Kidney (tissue), 13 donors: ENCODE measurements at regions not wholly inside any gene's neighbourhood (a gene's known extent, or its start where the extent isn't known, plus 50 kb on each side); places are given as distances from the start of the nearest gene placed in this dataset.

Source experiments
- DNase-seq, 5 donors: peaks; one replicate each; pipeline ENCODE4 v3.0.0-alpha.2; 2013 to 2020
- FAIRE-seq: peaks from 2 replicates; lab custom pipeline; 2012; peaks lifted over from hg19 to GRCh38; lab: Jason Lieb, UNC
- H3K27ac ChIP-seq, 2 donors: one replicate each; pipeline ENCODE4 v1.7.0; 2013; ENCODE audit warnings: low read depth in 2 of 2, low read length in 2 of 2, inconsistent platforms in 1 of 2
- H3K27me3 ChIP-seq: one replicate; pipeline ENCODE4 v1.7.1; 2013; ENCODE audit warnings: low read length, inconsistent platforms; ENCODE audit not compliant: control insufficient read depth, insufficient read depth
- H3K36me3 ChIP-seq, 3 donors: one replicate each; pipeline versions ENCODE4 v1.7.0 to v1.7.1; 2013; ENCODE audit warnings: low read length in 3 of 3, control low read depth in 1 of 3, inconsistent platforms in 1 of 3; ENCODE audit not compliant: insufficient read depth in 3 of 3, control insufficient read depth in 2 of 3
- H3K4me1 ChIP-seq, 3 donors: one replicate each; pipeline versions ENCODE4 v1.7.0 to v1.7.1; 2013; ENCODE audit warnings: low read length in 3 of 3, inconsistent platforms in 1 of 3, low read depth in 1 of 3; ENCODE audit not compliant: control insufficient read depth in 2 of 3, insufficient read depth in 2 of 3
- H3K4me3 ChIP-seq, 3 donors: one replicate each; pipeline versions ENCODE4 v1.7.0 to v1.8.1; 2013; ENCODE audit warnings: low read length in 3 of 3, control low read depth in 1 of 3, inconsistent platforms in 1 of 3
- H3K9ac ChIP-seq, 3 donors: one replicate each; pipeline versions ENCODE4 v1.7.0 to v1.7.1; 2013; ENCODE audit warnings: low read length in 3 of 3, control low read depth in 1 of 3, inconsistent platforms in 1 of 3
- H3K9me3 ChIP-seq, 3 donors: one replicate each; pipeline versions ENCODE4 v1.7.0 to v1.7.1; 2013; ENCODE audit warnings: low read length in 3 of 3, control low read depth in 1 of 3, inconsistent platforms in 1 of 3; ENCODE audit not compliant: control insufficient read depth in 2 of 3, insufficient read depth in 1 of 3
- intact Hi-C: fragments of 100-400 bp; cut with DNase I; formaldehyde crosslinking; loops from one replicate; pipeline ENCODE4 v1.11.1; 2022
- TF ChIP-seq, protein P1 (sequence below): IDR thresholded peaks from 3 replicates; pipeline ENCODE4 v1.5.1; 2012; ENCODE audit warnings: mild to moderate bottlenecking, moderate library complexity, borderline replicate concordance; ENCODE audit not compliant: insufficient read depth; ENCODE audit errors: extremely low read depth
- donor health status: control.
- donor health status: control.
- donor health status: control.
- donor health status: control.
- donor health status: control.
- donor health status: DM: yes; HTN: yes; CAD: no.
- donor health status: Normal renal cell carcinoma (clear cell type).

DNA sequence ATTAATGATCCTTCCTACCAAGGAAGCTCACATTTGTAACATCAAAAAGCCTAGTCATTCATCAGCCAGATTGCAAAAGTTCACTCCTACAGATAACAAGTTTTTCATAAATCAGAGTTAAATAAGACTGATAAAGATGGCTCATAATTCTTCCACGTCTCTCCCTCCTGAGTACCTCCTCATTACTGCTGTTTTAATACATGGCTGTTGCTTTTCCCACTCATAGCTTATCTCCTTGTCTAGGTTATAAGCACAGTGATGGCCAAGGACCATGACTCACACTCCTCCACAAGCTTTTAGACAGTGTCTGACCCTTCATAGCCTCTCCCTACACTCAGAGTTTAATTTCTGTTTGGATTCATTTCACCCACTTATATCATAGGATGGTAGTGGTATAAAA is 100.9 kb upstream of the MON1B start:
- intact Hi-C loops, result no loop called here
- Histone ChIP-seq H3K9ac (no peak overlapping the region), H3K36me3 (no peaks in the 10 kb centered on the region), H3K27me3 (no peaks in the 10 kb centered on the region), H3K27ac (no peak overlapping the region), H3K4me3 (no peak overlapping the region), H3K4me1 (no peaks in the 10 kb centered on the region), H3K9me3 (no peaks in the 10 kb centered on the region)
- DNase-seq, result no peak
- TF ChIP-seq, protein P1, sequence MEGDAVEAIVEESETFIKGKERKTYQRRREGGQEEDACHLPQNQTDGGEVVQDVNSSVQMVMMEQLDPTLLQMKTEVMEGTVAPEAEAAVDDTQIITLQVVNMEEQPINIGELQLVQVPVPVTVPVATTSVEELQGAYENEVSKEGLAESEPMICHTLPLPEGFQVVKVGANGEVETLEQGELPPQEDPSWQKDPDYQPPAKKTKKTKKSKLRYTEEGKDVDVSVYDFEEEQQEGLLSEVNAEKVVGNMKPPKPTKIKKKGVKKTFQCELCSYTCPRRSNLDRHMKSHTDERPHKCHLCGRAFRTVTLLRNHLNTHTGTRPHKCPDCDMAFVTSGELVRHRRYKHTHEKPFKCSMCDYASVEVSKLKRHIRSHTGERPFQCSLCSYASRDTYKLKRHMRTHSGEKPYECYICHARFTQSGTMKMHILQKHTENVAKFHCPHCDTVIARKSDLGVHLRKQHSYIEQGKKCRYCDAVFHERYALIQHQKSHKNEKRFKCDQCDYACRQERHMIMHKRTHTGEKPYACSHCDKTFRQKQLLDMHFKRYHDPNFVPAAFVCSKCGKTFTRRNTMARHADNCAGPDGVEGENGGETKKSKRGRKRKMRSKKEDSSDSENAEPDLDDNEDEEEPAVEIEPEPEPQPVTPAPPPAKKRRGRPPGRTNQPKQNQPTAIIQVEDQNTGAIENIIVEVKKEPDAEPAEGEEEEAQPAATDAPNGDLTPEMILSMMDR, result no peak
- no peak for FAIRE-seq

DNA sequence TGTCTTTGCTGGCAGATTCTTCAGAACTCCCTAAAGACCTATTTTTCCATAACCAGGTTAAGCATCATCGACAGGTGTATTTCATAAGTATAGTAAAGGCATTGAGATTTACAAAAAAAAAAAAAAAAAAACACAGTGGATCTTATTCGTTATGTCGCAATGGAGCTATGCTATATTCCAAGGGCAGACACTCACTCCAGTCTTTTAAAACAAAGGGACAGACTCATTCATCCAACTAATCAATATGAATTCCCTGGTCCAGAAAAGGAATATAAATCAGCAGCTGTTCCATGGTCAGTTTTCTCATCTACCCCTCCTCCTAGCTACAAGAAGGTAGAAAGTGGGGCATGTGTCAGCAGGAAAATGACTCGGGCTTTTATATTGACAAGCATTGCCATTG is 97.7 kb upstream of the MON1B start:
- DNase-seq, result no peak
- H3K27me3 ChIP-seq, result no peaks in the 10 kb centered on the region
- no peaks in the 10 kb centered on the region for H3K4me1 ChIP-seq
- no peak overlapping the region for H3K4me3 ChIP-seq
- no peak overlapping the region for H3K27ac ChIP-seq
- FAIRE-seq, result no peak
- H3K36me3 ChIP-seq, result no peaks in the 10 kb centered on the region
- TF ChIP-seq, protein P1, result no peak
- no peaks in the 10 kb centered on the region for H3K9me3 ChIP-seq
- intact Hi-C loops, result no loop called here
- H3K9ac ChIP-seq, result no peak overlapping the region

- DNase-seq (no peak), FAIRE-seq (no peak)
- H3K27me3 ChIP-seq, result no peaks in the 10 kb centered on the region
- intact Hi-C loops, result no loop called here
- no peak overlapping the region for H3K9ac ChIP-seq
- H3K27ac ChIP-seq, result no peak overlapping the region
- TF ChIP-seq, protein P1, result no peak
- no peaks in the 10 kb centered on the region for H3K9me3 ChIP-seq
- H3K4me3 ChIP-seq, result no peak overlapping the region
- H3K36me3 ChIP-seq, result no peaks in the 10 kb centered on the region
- H3K4me1 ChIP-seq, result no peaks in the 10 kb centered on the region
Measured at GRCh38 chr16:77093999-77094398, 97.0 kb upstream of the MON1B start.

GRCh38 chr16:77111056-77111565 is 79.9 kb upstream of the MON1B start:
- intact Hi-C loops, result no loop called here
- FAIRE-seq, result no peak
- DNase-seq, result no peak

More at GRCh38 chr16:77111056-77111565, 79.9 kb upstream of the MON1B start:
- H3K9me3 ChIP-seq, result no peaks in the 10 kb centered on the region
- TF ChIP-seq, protein P1, result no peak
- H3K4me1 ChIP-seq, result no peaks in the 10 kb centered on the region
- H3K27me3 ChIP-seq, result no peaks in the 10 kb centered on the region
- H3K4me3 ChIP-seq, result no peak overlapping the region
- H3K9ac ChIP-seq, result no peak overlapping the region
- H3K27ac ChIP-seq, result no peak overlapping the region
- H3K36me3 ChIP-seq, result no peaks in the 10 kb centered on the region
